ENCODE measurements at regions not wholly inside any gene's neighbourhood (a gene's known extent, or its start where the extent isn't known, plus 50 kb on each side); places are given as distances from the start of the nearest gene placed in this dataset.

DNA sequence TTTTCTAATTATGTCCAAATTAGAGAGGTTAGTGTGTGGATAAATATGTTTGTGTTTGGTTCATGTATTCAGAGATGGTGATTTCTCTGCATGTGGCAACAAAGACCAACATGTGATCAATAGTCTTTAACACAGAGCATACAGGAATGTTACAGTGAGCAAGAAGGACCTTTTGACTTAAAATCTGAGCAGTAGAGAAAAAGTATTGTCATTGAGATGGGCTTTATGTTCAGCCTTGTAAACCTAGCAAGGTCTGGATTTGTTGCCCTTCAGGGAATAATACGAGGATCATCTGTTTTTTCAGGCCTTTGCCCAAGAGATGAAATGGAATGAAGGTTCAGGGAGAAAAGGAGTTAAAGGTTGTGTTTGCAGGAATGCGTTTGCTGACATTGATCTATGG is 161.8 kb upstream of the NECTIN3 start:
- Histone ChIP-seq H3K4me3 (no peak overlapping the region), H3K36me3 (no peaks in the 10 kb centered on the region), H3K9me3 (no peaks in the 10 kb centered on the region), H3K27ac (no peak overlapping the region), H3K4me1 (no peaks in the 10 kb centered on the region), H3K27me3 (no peaks in the 10 kb centered on the region)
- no peak for DNase-seq (ENCODE audit: low spot score)
- TF ChIP-seq, protein P1, sequence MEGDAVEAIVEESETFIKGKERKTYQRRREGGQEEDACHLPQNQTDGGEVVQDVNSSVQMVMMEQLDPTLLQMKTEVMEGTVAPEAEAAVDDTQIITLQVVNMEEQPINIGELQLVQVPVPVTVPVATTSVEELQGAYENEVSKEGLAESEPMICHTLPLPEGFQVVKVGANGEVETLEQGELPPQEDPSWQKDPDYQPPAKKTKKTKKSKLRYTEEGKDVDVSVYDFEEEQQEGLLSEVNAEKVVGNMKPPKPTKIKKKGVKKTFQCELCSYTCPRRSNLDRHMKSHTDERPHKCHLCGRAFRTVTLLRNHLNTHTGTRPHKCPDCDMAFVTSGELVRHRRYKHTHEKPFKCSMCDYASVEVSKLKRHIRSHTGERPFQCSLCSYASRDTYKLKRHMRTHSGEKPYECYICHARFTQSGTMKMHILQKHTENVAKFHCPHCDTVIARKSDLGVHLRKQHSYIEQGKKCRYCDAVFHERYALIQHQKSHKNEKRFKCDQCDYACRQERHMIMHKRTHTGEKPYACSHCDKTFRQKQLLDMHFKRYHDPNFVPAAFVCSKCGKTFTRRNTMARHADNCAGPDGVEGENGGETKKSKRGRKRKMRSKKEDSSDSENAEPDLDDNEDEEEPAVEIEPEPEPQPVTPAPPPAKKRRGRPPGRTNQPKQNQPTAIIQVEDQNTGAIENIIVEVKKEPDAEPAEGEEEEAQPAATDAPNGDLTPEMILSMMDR (IDR thresholded peaks at IDR 0.05) = no peak

DNA sequence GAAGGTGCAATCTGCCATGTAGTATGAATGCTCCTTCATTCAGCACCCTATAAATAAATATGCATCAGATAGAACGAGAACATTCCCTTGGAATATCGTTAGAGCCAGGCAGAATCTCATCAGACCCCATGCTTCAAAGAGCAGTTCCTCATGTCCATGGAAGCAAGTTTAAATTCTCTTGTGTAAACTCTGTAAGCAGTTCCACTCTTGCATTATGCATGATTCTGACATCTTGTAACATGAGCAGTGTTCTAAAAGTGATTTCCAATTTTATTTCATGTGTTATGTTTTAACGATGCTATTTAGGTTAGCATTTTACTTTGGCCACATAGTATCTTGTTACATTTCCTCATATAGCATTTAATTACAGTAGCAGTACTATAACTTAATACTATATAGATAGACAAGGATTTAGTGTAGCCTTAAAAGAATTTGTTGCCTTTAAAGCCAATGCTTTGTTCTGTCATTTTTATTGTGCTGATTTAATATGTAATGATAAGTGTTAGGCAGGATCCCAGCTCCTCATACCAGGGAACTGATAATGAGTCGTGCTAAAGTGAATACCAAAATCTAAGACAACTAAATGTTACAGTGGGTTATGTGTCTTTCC is 161.2 kb upstream of the NECTIN3 start:
- TF ChIP-seq, protein P1 (IDR thresholded peaks at IDR 0.05) = no peak
- Histone ChIP-seq H3K4me1 (no peaks in the 10 kb centered on the region), H3K27ac (no peak overlapping the region), H3K36me3 (no peaks in the 10 kb centered on the region), H3K4me3 (no peak overlapping the region), H3K9me3 (no peaks in the 10 kb centered on the region), H3K27me3 (no peaks in the 10 kb centered on the region)
- no peak for DNase-seq (ENCODE audit: low spot score)

DNA sequence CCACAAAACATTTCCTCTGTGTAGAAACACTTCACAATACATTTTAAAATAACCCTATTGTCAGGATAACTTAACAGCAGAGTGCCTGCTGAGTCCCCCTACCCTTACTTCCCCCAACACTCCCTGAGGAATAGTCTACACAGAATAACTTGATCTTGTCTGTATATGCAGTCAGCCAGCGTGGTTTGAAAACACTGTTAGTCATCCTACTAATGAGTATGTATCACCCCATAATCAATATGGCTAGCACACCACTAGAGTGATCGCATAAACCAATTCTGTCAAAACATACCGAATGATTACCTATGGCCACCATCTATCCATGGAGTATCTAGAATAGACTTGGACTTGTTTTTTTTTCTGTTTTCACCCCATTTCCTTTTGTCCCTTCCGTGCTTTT is 152.7 kb upstream of the NECTIN3 start:
- no peaks in the 10 kb centered on the region for H3K9me3 ChIP-seq
- H3K36me3 ChIP-seq = no peaks in the 10 kb centered on the region
- H3K27ac ChIP-seq = no peak overlapping the region
- H3K4me1 ChIP-seq = no peaks in the 10 kb centered on the region
- H3K27me3 ChIP-seq = no peaks in the 10 kb centered on the region
- H3K4me3 ChIP-seq = no peak overlapping the region
- TF ChIP-seq, protein P1 (IDR thresholded peaks at IDR 0.05) = no peak
- no peak for DNase-seq (ENCODE audit: low spot score)

DNA sequence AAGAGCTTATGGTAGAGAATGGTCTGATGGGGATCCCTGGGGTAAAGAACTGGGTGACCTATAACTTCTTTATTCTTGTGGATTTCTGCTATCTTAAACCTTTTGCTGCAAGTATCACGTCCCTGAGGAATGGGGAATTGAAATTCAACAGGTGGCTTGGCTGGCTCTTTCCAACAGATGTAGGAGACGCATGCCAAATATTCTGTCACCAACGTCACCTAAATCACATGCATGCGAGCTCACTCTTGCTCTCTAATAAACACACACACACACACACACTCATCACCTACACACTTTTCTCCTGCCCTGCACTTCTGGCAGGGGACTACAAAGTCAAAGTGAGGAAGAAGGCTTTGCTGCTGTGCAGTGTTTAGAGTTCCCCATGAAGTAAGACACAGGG is 145.8 kb upstream of the NECTIN3 start:
- no peak overlapping the region for H3K27ac ChIP-seq
- no peaks in the 10 kb centered on the region for H3K36me3 ChIP-seq
- no peaks in the 10 kb centered on the region for H3K4me1 ChIP-seq
- H3K27me3 ChIP-seq = no peaks in the 10 kb centered on the region
- no peaks in the 10 kb centered on the region for H3K9me3 ChIP-seq
- no peak overlapping the region for H3K4me3 ChIP-seq
- DNase-seq (ENCODE audit: low spot score) = no peak
- TF ChIP-seq, protein P1 (IDR thresholded peaks at IDR 0.05) = no peak

DNA sequence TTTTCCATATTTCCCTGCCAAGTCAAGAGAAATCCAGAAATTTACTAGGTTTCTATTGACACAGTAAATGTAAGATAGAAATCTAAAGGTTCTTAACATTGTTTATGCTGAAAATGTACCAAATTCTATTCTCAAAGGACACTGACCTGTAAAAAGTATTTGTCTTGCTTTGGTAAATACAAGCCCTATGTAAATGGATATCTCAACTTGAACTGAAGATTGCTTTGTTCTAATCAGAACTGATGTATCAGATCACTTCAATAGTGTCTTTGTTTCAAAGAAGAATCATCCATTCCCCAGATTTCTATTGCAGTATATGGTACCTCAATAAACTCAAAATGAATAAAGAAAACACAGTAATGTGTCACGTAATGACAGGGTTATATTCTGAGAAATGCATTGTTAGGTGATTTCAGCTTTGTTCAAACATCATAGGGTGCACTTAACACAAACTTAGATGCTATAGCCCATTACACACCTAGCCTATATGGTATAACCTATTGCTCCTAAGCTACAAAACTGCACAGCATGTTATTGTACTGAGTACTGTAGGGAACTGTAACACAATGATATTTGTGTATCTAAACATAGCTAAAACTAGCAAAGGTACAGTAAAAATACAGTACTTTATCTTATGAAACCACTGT is 143.5 kb upstream of the NECTIN3 start:
- H3K36me3 ChIP-seq = no peaks in the 10 kb centered on the region
- H3K4me3 ChIP-seq = no peak overlapping the region
- TF ChIP-seq, protein P1 (IDR thresholded peaks at IDR 0.05) = no peak
- H3K4me1 ChIP-seq = no peaks in the 10 kb centered on the region
- DNase-seq (ENCODE audit: low spot score) = no peak
- H3K27me3 ChIP-seq = no peaks in the 10 kb centered on the region
- no peaks in the 10 kb centered on the region for H3K9me3 ChIP-seq
- no peak overlapping the region for H3K27ac ChIP-seq

DNA sequence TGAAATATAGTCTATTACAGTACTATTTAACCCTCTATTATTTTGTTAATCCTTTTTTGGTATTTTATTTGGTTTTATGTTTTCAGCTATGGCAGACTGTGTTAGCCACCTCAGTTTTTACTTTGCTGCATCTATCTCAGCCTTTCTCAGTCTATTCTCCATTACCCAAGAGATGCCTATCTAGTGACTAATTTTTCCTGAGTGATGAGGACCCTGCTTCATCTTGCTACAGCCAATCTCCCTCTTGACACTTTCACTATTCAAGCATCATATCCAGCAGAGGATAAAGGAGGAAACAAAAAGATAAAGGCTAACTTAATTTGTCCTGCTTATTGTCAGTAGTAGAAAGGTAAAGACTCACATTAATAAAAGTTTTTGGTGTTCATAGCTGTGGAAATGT is 141.8 kb upstream of the NECTIN3 start:
- no peak overlapping the region for H3K4me3 ChIP-seq
- no peak overlapping the region for H3K27ac ChIP-seq
- H3K36me3 ChIP-seq = no peaks in the 10 kb centered on the region
- TF ChIP-seq, protein P1 (IDR thresholded peaks at IDR 0.05) = no peak
- no peak for DNase-seq (ENCODE audit: low spot score)
- H3K4me1 ChIP-seq = no peaks in the 10 kb centered on the region
- no peaks in the 10 kb centered on the region for H3K9me3 ChIP-seq
- no peaks in the 10 kb centered on the region for H3K27me3 ChIP-seq

Data from right atrium auricular region (tissue), 2 donors.